ENCODE measurements at regions not wholly inside any gene's neighbourhood (a gene's known extent, or its start where the extent isn't known, plus 50 kb on each side); places are given as distances from the start of the nearest gene placed in this dataset.

DNA sequence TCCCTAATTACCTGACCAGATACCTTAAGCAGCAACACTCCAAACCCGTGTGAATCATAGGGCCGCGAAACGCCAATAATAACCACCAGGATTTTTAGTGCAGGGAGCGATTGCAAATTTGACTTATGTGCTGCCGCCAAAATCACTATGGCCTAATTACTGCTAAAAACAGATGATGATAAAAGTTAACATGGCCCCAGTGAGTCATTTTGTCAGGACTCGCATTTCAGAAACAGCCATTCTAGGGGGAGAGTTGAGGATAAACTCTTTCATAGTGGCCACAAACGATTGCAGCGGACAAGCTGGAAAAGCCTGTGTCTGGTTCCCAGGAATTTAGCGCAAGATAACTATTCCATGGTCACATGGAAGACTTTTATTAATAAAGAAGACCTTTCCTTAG lies 103.4 kb downstream of the HLX start:
- 80 to 83% methylated on average over 6 to 9 of the region's 10 CpGs for WGBS, 2 experiments (ENCODE audit: insufficient coverage in 2 of 2)
- Histone ChIP-seq H3K36me3 (ENCODE audit: control insufficient read depth, insufficient read depth, low read length) (no peaks in the 10 kb centered on the region), H3K27ac (ENCODE audit: low read depth, low read length, severe bottlenecking) (no peak overlapping the region), H3K4me3 (ENCODE audit: extremely low read depth, insufficient read depth, low read length, poor library complexity, severe bottlenecking) (no peak overlapping the region), H3K9me3 (ENCODE audit: control insufficient read depth, low read length) (no peaks in the 10 kb centered on the region), H3K4me1 (ENCODE audit: control insufficient read depth, insufficient read depth, low read length, poor library complexity, severe bottlenecking) (peaks cover 3% of the 10 kb centered on the region)

DNA sequence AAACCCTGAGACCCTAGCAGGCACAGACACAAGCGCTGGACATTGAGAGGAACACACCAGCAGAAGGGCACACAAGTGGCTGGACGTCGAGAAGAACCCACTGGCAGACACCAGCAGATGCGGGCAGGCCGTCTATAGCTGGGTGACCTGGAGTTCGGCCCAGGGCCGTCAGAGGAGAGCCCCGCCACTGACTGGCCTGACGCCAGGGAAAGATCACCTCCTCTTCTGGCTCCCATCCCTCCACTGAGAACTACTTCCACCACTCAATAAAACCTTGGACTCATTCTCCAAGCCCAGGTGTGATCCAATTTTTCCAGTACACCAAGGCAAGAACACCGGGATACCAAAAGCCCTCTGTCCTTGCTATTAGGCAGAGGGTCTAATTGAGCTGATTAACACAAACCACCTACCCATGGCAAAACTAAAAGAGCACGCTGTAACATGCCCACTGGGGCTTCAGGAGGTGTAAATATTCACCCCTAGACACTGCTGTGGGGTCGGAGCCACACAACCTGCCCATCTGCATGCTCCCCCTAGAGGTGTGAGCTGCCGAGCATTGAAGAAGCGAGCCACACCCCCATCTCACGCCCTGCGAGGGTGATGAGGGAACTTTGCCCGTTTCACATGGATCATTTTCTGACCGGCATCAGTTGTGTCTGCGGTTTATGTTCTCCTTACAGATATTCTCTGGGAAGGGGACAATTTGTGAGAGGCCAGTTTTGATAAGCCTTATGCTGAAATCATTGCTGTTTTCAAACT lies 104.8 kb downstream of the HLX start:
- Histone ChIP-seq H3K9me3 (ENCODE audit: control insufficient read depth, low read length) (no peaks in the 10 kb centered on the region), H3K27ac (ENCODE audit: low read depth, low read length, severe bottlenecking) (no peak overlapping the region), H3K36me3 (ENCODE audit: control insufficient read depth, insufficient read depth, low read length) (no peaks in the 10 kb centered on the region), H3K4me1 (ENCODE audit: control insufficient read depth, insufficient read depth, low read length, poor library complexity, severe bottlenecking) (peaks cover 3% of the 10 kb centered on the region), H3K4me3 (ENCODE audit: extremely low read depth, insufficient read depth, low read length, poor library complexity, severe bottlenecking) (no peak overlapping the region)
- WGBS, 2 experiments (ENCODE audit: insufficient coverage in 2 of 2) = 78 to 92% methylated on average over 10 to 16 of the region's 19 CpGs

DNA sequence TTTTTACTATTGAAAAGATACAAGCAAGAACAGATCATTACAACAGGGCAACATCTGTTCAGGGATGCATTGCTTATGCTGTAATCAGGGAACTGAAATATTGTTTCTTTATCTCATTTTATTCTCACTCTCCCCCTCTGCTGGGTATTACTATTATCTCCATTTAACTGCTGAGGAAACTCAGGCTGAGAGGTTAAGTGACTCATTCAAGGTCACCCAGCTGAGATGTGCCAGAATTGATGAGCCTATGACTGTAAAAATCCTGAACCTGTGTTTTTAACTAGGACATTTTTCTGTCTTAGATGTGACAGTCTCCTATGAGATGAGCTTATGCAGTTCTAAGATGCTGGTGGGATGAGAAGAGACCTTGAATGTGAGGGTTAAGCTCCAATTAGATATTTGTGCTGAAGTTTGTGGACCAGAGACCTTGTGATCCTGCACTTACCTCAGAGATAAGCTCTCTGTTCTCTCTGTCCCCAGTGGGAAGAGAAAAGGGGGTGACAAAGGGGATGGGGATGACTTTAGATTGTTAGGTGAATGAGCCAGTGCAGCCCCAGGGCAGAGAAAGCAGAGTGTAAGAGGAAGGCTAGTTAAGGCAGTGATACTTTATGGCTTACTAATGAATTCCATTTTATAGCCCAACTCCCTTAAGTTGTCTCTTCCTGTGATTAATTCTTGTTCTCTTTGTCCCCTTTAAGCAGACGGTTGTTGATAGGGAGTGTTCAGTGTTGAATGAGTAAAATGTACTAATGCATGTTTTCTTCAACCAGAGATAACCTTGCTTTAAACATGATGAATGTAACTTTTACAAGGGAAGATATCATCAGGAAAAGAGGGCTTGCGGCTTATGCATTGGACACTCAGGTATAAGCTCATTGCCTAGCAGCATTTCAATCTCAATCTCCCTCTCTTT lies 111.4 kb downstream of the HLX start:
- H3K36me3 ChIP-seq (ENCODE audit: control insufficient read depth, insufficient read depth, low read length) = no peaks in the 10 kb centered on the region
- 100% methylated on average over 1 of the region's 2 CpGs; no CpG with 5 or more reads in 1 of the 2 experiments for WGBS, 2 experiments (ENCODE audit: insufficient coverage in 2 of 2)
- no peaks in the 10 kb centered on the region for H3K4me1 ChIP-seq (ENCODE audit: control insufficient read depth, insufficient read depth, low read length, poor library complexity, severe bottlenecking)
- no peaks in the 10 kb centered on the region for H3K9me3 ChIP-seq (ENCODE audit: control insufficient read depth, low read length)
- H3K4me3 ChIP-seq (ENCODE audit: extremely low read depth, insufficient read depth, low read length, poor library complexity, severe bottlenecking) = no peak overlapping the region
- no peak overlapping the region for H3K27ac ChIP-seq (ENCODE audit: low read depth, low read length, severe bottlenecking)

DNA sequence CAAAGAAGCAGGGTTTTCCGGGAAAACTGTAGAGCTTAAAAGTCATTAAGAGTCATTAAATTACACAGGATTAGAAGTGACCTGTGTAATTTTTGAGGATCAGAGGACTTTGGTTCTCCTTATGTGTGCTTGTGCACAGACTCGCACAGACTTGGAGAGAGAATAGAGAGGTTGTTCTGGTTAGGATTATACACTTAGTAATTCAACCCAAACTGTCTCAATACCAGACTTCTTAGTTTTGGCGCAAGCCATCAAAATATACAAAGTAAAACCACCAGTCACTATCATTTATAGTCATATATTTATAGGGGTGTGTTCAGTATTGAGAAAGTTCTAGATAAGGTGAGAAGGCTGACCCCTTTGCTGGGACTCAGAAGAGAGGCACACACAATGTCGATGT lies 112.3 kb downstream of the HLX start:
- WGBS, 2 experiments (ENCODE audit: insufficient coverage in 2 of 2) = 88% methylated on average over 1 of the region's 4 CpGs; no CpG with 5 or more reads in 1 of the 2 experiments
- Histone ChIP-seq H3K27ac (ENCODE audit: low read depth, low read length, severe bottlenecking) (no peak overlapping the region), H3K9me3 (ENCODE audit: control insufficient read depth, low read length) (no peaks in the 10 kb centered on the region), H3K4me1 (ENCODE audit: control insufficient read depth, insufficient read depth, low read length, poor library complexity, severe bottlenecking) (no peaks in the 10 kb centered on the region), H3K4me3 (ENCODE audit: extremely low read depth, insufficient read depth, low read length, poor library complexity, severe bottlenecking) (no peak overlapping the region), H3K36me3 (ENCODE audit: control insufficient read depth, insufficient read depth, low read length) (no peaks in the 10 kb centered on the region)

DNA sequence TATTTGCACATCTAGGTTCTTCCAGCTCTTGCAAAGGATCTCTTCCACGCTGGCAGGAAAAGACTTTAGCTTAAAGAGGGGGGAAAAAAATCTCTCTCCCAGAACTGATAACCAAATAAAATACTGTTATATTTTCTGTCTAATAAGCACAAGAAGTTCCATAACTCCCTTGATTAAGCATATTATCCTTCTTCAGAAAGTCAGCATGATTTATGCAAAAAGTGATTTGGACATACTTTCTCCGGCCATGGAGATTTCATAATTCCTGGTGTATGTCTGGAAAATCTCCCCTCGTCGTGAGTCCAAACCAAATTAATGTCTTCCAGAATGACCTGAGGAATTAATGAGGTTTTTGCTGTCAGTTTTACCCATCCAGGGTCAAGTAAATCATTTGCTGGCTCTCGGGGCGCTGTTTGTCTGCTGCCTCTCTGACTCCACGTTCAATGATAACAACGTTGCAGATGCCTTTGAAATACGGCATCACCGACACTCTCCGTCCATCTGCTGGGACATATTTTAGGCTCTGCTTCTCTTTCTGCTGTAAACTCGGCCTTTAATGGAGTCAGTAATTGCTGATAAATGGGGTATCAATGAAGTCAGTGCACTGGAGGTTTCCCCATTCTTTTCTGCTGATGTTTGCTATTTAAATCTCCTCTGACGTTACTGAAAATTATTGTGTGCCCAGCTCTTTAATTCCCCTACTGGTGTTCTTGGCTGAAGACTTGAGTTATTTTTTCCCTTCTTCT lies 112.9 kb downstream of the HLX start:
- H3K4me3 ChIP-seq (ENCODE audit: extremely low read depth, insufficient read depth, low read length, poor library complexity, severe bottlenecking) = no peak overlapping the region
- 90 to 95% methylated on average over 10 to 11 of the region's 13 CpGs for WGBS, 2 experiments (ENCODE audit: insufficient coverage in 2 of 2)
- no peaks in the 10 kb centered on the region for H3K9me3 ChIP-seq (ENCODE audit: control insufficient read depth, low read length)
- no peaks in the 10 kb centered on the region for H3K4me1 ChIP-seq (ENCODE audit: control insufficient read depth, insufficient read depth, low read length, poor library complexity, severe bottlenecking)
- no peak overlapping the region for H3K27ac ChIP-seq (ENCODE audit: low read depth, low read length, severe bottlenecking)
- no peaks in the 10 kb centered on the region for H3K36me3 ChIP-seq (ENCODE audit: control insufficient read depth, insufficient read depth, low read length)

DNA sequence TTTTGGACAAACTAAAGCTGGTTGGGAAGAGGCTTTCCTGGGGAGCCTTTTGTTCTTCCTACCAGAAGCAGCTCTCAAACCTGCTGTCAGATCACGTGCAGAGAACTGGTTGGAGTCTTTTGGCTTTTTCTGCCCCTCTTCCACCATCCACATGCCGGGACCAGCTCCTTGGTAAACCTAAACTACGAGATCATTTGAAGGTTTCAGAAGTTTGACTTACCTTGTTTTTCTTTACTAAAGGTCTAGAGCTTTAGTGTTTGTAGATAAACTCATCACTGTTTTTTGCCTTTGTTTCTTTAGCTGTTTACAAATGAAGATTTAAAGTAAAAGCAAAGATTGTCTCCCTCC lies 113.4 kb downstream of the HLX start:
- H3K9me3 ChIP-seq (ENCODE audit: control insufficient read depth, low read length) = no peaks in the 10 kb centered on the region
- no peak overlapping the region for H3K27ac ChIP-seq (ENCODE audit: low read depth, low read length, severe bottlenecking)
- H3K36me3 ChIP-seq (ENCODE audit: control insufficient read depth, insufficient read depth, low read length) = no peaks in the 10 kb centered on the region
- WGBS, 2 experiments (ENCODE audit: insufficient coverage in 2 of 2) = 40 to 80% methylated on average over 1 of the region's 3 CpGs
- no peaks in the 10 kb centered on the region for H3K4me1 ChIP-seq (ENCODE audit: control insufficient read depth, insufficient read depth, low read length, poor library complexity, severe bottlenecking)
- H3K4me3 ChIP-seq (ENCODE audit: extremely low read depth, insufficient read depth, low read length, poor library complexity, severe bottlenecking) = no peak overlapping the region

DNA sequence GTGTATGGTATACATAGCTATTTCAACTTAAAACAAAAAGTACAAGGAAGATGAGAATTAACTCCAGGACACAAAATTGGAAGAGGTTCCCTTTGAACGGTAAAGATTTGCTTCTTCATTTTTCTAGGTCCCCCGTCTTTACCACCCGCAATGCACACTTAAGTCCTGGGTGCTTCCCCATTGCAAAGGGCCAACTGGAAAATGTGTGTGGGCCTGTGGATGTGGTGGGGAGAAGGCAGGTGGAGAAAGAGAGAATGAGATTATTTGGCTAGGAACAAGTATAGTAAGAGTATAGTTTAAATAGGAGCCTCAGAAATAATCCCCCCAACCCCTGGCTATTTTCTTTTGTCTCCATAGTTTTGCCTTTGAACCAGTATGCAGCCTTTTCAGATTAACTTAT lies 115.4 kb downstream of the HLX start:
- Histone ChIP-seq H3K36me3 (ENCODE audit: control insufficient read depth, insufficient read depth, low read length) (no peaks in the 10 kb centered on the region), H3K27ac (ENCODE audit: low read depth, low read length, severe bottlenecking) (no peak overlapping the region), H3K4me3 (ENCODE audit: extremely low read depth, insufficient read depth, low read length, poor library complexity, severe bottlenecking) (no peak overlapping the region), H3K9me3 (ENCODE audit: control insufficient read depth, low read length) (no peaks in the 10 kb centered on the region), H3K4me1 (ENCODE audit: control insufficient read depth, insufficient read depth, low read length, poor library complexity, severe bottlenecking) (no peaks in the 10 kb centered on the region)
- 93% methylated on average over 3 of the region's 3 CpGs; no CpG with 5 or more reads in 1 of the 2 experiments for WGBS, 2 experiments (ENCODE audit: insufficient coverage in 2 of 2)

DNA sequence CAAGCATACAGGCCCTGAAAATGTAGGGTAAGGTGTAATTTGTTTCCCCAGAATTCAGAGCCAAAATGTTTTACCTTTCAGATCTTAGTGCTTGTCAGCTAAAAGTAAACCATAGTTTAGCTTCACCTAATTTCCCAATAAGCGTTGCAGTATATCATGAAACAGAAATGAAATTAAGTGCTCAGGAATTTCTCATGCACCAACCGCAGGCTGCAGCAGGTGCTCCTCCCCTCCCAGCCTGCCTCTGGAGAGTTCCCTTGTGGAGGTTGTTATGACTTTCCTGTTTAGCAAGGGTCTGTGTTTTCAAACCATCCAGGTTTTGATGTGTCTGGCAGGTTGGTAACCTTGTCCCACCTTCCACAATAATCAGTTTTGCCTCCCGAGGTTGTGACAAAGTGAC lies 118.5 kb downstream of the HLX start:
- WGBS, 2 experiments (ENCODE audit: insufficient coverage in 2 of 2) = 90% methylated on average over 2 of the region's 3 CpGs; no CpG with 5 or more reads in 1 of the 2 experiments
- Histone ChIP-seq H3K36me3 (ENCODE audit: control insufficient read depth, insufficient read depth, low read length) (no peaks in the 10 kb centered on the region), H3K9me3 (ENCODE audit: control insufficient read depth, low read length) (no peaks in the 10 kb centered on the region), H3K4me1 (ENCODE audit: control insufficient read depth, insufficient read depth, low read length, poor library complexity, severe bottlenecking) (no peaks in the 10 kb centered on the region), H3K4me3 (ENCODE audit: extremely low read depth, insufficient read depth, low read length, poor library complexity, severe bottlenecking) (no peak overlapping the region), H3K27ac (ENCODE audit: low read depth, low read length, severe bottlenecking) (no peak overlapping the region)

DNA sequence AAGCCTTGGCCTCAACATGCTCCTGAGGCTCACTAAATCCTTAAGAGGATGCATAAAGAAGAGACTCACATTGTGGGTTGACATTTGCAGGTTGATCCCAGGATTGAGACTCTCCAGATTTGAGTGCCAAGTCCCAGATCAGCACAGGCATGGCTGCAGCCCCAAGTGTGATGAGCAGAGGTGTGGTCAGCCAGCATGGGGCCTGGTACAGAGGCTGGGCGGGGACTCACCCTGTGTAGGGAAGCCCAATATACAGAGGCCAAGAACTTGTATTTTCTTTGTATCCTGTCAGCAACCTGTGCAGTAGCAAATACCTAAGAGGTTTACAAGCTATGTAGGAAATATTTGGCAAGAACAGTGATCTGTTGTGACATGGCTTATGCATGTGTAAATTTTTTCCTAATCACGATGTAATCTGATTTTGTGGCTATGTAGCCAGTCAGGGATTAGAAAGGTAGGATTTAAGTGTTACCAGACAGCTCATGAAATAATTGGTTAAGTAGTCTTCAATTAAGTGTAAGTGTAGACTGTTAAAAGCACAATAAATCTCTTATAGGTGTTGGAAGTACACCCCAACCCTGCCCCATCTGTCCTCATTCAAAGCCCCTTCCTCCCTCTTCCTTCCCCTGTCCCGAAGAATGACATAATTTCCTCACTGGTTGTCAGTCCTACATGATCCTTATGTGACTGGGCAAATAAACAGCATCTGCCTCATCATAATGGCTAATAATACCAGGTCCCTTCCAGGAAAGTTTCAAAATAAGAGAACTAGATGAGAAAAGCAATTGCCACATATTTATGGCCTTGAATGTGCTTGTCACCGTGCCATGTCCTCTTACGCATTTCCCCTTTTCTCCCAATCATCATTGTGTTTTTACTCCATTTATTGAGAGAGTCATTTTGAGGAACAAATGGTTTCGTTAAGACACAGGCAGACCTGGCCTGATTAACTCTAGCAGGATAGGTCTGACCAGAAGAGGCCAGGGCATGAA lies 120.9 kb downstream of the HLX start:
- no peak overlapping the region for H3K4me3 ChIP-seq (ENCODE audit: extremely low read depth, insufficient read depth, low read length, poor library complexity, severe bottlenecking)
- WGBS, 2 experiments (ENCODE audit: insufficient coverage in 2 of 2) = 68 to 86% methylated on average over 3 to 6 of the region's 6 CpGs
- H3K36me3 ChIP-seq (ENCODE audit: control insufficient read depth, insufficient read depth, low read length) = no peaks in the 10 kb centered on the region
- H3K9me3 ChIP-seq (ENCODE audit: control insufficient read depth, low read length) = no peaks in the 10 kb centered on the region
- H3K27ac ChIP-seq (ENCODE audit: low read depth, low read length, severe bottlenecking) = no peak overlapping the region
- no peaks in the 10 kb centered on the region for H3K4me1 ChIP-seq (ENCODE audit: control insufficient read depth, insufficient read depth, low read length, poor library complexity, severe bottlenecking)

DNA sequence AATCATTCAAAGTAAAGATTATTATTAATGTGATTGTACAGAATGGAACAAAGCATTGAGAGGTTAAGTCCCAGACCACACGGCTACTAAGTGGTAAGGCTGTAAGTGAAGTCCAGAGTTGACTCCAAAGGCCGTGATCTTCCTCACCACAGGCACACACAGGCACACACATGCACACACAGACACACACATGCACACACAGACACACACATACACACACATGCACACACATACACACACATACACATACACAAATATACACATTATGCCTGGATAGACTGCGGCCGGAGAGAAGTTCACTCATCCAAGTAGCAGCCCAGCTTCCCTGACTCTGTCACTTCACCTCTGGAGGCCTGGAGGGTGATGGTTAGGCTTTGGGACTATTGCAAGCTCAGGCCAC lies 121.9 kb downstream of the HLX start:
- WGBS, 2 experiments (ENCODE audit: insufficient coverage in 2 of 2) = 100% methylated on average over 1 of the region's 4 CpGs; no CpG with 5 or more reads in 1 of the 2 experiments
- H3K4me1 ChIP-seq (ENCODE audit: control insufficient read depth, insufficient read depth, low read length, poor library complexity, severe bottlenecking) = no peaks in the 10 kb centered on the region
- H3K9me3 ChIP-seq (ENCODE audit: control insufficient read depth, low read length) = no peaks in the 10 kb centered on the region
- H3K36me3 ChIP-seq (ENCODE audit: control insufficient read depth, insufficient read depth, low read length) = no peaks in the 10 kb centered on the region
- H3K4me3 ChIP-seq (ENCODE audit: extremely low read depth, insufficient read depth, low read length, poor library complexity, severe bottlenecking) = no peak overlapping the region
- no peak overlapping the region for H3K27ac ChIP-seq (ENCODE audit: low read depth, low read length, severe bottlenecking)

All from mesodermal cell (in vitro differentiated cells).